SU-DHL-6 (cell line): ENCODE measurements at regions not wholly inside any gene's neighbourhood (a gene's known extent, or its start where the extent isn't known, plus 50 kb on each side); places are given as distances from the start of the nearest gene placed in this dataset.

Experiments used
- H2AFZ ChIP-seq: fragments of 200-600 bp; sonication (generic); 2 replicates; pipeline ENCODE4 v1.6.1; 2014; ENCODE audit warnings: low read depth, mild to moderate bottlenecking, moderate library complexity, mixed read lengths, antibody characterized with exemption, low read length; ENCODE audit not compliant: severe bottlenecking
- H3F3A ChIP-seq: fragments of 200-600 bp; shearing (Covaris generic); 2 replicates; pipeline ENCODE4 v1.6.0; 2016; ENCODE audit warnings: antibody characterized with exemption, mild to moderate bottlenecking; ENCODE audit not compliant: insufficient read depth
- H3K27ac ChIP-seq: fragments of 200-600 bp; sonication (generic); 2 replicates; pipeline ENCODE4 v1.5.1; 2016; ENCODE audit warnings: low read depth, mild to moderate bottlenecking, low read length, moderate library complexity, mixed read lengths
- H3K27me3 ChIP-seq: fragments of 200-600 bp; sonication (generic), shearing (Covaris generic); 2 replicates; pipeline ENCODE4 v1.6.0; 2014; ENCODE audit warnings: mild to moderate bottlenecking, low read length
- H3K36me3 ChIP-seq: fragments of 200-600 bp; sonication (generic); 2 replicates; pipeline ENCODE4 v1.6.1; 2014; ENCODE audit warnings: mild to moderate bottlenecking, low read length, mixed read lengths
- H3K4me2 ChIP-seq: fragments of 300-600, 200-600 bp; shearing (Covaris generic), sonication (generic); 2 replicates; pipeline ENCODE4 v1.6.0; 2014; ENCODE audit warnings: low read length, low read depth, mild to moderate bottlenecking; ENCODE audit not compliant: poor library complexity, severe bottlenecking
- H3K4me3 ChIP-seq: fragments of 200-600 bp; sonication (generic); 2 replicates; pipeline ENCODE4 v1.5.1; 2014; ENCODE audit warnings: antibody characterized with exemption, low read length, mild to moderate bottlenecking, mixed read lengths; ENCODE audit not compliant: insufficient read depth, poor library complexity, severe bottlenecking
- H3K79me2 ChIP-seq: fragments of 200-600 bp; sonication (generic); 2 replicates; pipeline ENCODE4 v1.6.1; 2014; ENCODE audit warnings: mild to moderate bottlenecking, low read length, moderate library complexity; ENCODE audit not compliant: insufficient read depth
- H3K9ac ChIP-seq: fragments of 200-600 bp; sonication (generic); 2 replicates; pipeline ENCODE4 v1.7.0; 2014; ENCODE audit warnings: mild to moderate bottlenecking, low read length
- H3K9me2 ChIP-seq: fragments of 200-600 bp; sonication (generic); replicated peaks from 2 replicates; pipeline ENCODE4 v1.6.1; 2014; ENCODE audit warnings: low read length; ENCODE audit not compliant: insufficient read depth
- H3K9me3 ChIP-seq: fragments of 200-600 bp; sonication (generic); 2 replicates; pipeline ENCODE4 v1.6.1; 2014; ENCODE audit warnings: low read length, mixed read lengths; ENCODE audit not compliant: insufficient read depth
- H4K20me1 ChIP-seq: fragments of 200-600 bp; sonication (generic); 2 replicates; pipeline ENCODE4 v1.6.1; 2014; ENCODE audit warnings: low read depth, mild to moderate bottlenecking, antibody characterized with exemption, low read length, moderate library complexity, mixed read lengths
- EZH2phosphoT487 ChIP-seq: fragments of 200-600 bp; sonication (generic), shearing (Covaris generic); conservative IDR thresholded peaks from 2 replicates; pipeline ENCODE4 v1.6.1; 2018; ENCODE audit warnings: mild to moderate bottlenecking, antibody characterized with exemption, low read length, moderate library complexity, mixed read lengths
- TF ChIP-seq, protein P1 (sequence below): fragments of 200-600 bp; sonication (generic); IDR thresholded peaks from one replicate; pipeline ENCODE4 v1.5.1; 2017; ENCODE audit warnings: antibody characterized with exemption, mild to moderate bottlenecking, low read length, moderate library complexity; ENCODE audit not compliant: insufficient read depth, poor library complexity, severe bottlenecking

- no peaks in the 10 kb centered on the region for H3F3A ChIP-seq
- no peaks in the 10 kb centered on the region for H3K36me3 ChIP-seq
- H4K20me1 ChIP-seq: no peaks in the 10 kb centered on the region
- H3K4me2 ChIP-seq: no peak overlapping the region
- H3K9ac ChIP-seq: no peak overlapping the region
- H2AFZ ChIP-seq: no peak overlapping the region
- no peak overlapping the region for H3K27ac ChIP-seq
- no peaks in the 10 kb centered on the region for H3K9me3 ChIP-seq
- H3K4me3 ChIP-seq: no peak overlapping the region
- no peaks in the 10 kb centered on the region for H3K27me3 ChIP-seq
- no peaks in the 10 kb centered on the region for H3K79me2 ChIP-seq
- no peaks in the 10 kb centered on the region for H3K9me2 ChIP-seq
- TF ChIP-seq EZH2phosphoT487: no peak
- TF ChIP-seq, protein P1, sequence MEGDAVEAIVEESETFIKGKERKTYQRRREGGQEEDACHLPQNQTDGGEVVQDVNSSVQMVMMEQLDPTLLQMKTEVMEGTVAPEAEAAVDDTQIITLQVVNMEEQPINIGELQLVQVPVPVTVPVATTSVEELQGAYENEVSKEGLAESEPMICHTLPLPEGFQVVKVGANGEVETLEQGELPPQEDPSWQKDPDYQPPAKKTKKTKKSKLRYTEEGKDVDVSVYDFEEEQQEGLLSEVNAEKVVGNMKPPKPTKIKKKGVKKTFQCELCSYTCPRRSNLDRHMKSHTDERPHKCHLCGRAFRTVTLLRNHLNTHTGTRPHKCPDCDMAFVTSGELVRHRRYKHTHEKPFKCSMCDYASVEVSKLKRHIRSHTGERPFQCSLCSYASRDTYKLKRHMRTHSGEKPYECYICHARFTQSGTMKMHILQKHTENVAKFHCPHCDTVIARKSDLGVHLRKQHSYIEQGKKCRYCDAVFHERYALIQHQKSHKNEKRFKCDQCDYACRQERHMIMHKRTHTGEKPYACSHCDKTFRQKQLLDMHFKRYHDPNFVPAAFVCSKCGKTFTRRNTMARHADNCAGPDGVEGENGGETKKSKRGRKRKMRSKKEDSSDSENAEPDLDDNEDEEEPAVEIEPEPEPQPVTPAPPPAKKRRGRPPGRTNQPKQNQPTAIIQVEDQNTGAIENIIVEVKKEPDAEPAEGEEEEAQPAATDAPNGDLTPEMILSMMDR: no peak
These were observed 679.3 kb upstream of the GRAMD2B start for GRCh38 chr5:125743939-125744338.

GRCh38 chr5:125746917-125747316, 676.3 kb upstream of the GRAMD2B start:
- H3K4me3 ChIP-seq: no peak overlapping the region
- H3F3A ChIP-seq: no peaks in the 10 kb centered on the region
- H3K9me2 ChIP-seq: no peaks in the 10 kb centered on the region
- no peaks in the 10 kb centered on the region for H3K36me3 ChIP-seq
- H2AFZ ChIP-seq: no peak overlapping the region
- no peaks in the 10 kb centered on the region for H3K79me2 ChIP-seq
- TF ChIP-seq, protein P1: no peak
- TF ChIP-seq EZH2phosphoT487: no peak
- H3K27ac ChIP-seq: no peak overlapping the region
- H3K27me3 ChIP-seq: no peaks in the 10 kb centered on the region
- H3K9ac ChIP-seq: no peak overlapping the region
- no peaks in the 10 kb centered on the region for H3K9me3 ChIP-seq
- H3K4me2 ChIP-seq: no peak overlapping the region
- no peaks in the 10 kb centered on the region for H4K20me1 ChIP-seq

- Histone ChIP-seq H3K36me3 (no peaks in the 10 kb centered on the region), H3K27me3 (no peaks in the 10 kb centered on the region), H3K4me2 (no peak overlapping the region), H3K9ac (no peak overlapping the region), H4K20me1 (no peaks in the 10 kb centered on the region), H3K27ac (no peak overlapping the region), H3K9me3 (no peaks in the 10 kb centered on the region), H3K9me2 (no peaks in the 10 kb centered on the region), H3K79me2 (no peaks in the 10 kb centered on the region), H3K4me3 (no peak overlapping the region), H3F3A (no peaks in the 10 kb centered on the region), H2AFZ (no peak overlapping the region)
- TF ChIP-seq, protein P1: no peak
- no peak for TF ChIP-seq EZH2phosphoT487
These were observed 672.9 kb upstream of the GRAMD2B start for GRCh38 chr5:125750147-125750860.
